Uterus (tissue), 3 donors: ENCODE measurements at regions not wholly inside any gene's neighbourhood (a gene's known extent, or its start where the extent isn't known, plus 50 kb on each side); places are given as distances from the start of the nearest gene placed in this dataset.

Experiments used
- DNase-seq, 2 donors: peaks; one replicate each; pipeline ENCODE4 v3.0.0-alpha.2; 2019 to 2020
- H3K27ac ChIP-seq, 2 donors: fragments of 200-600 bp; sonication (generic); 1 replicate in 1 of 2; 2 replicates in 1 of 2; pipeline ENCODE4 v1.5.1; 2016 to 2018
- H3K27me3 ChIP-seq, 2 donors: fragments of 200-600 bp; sonication (generic); one replicate each; pipeline ENCODE4 v1.5.1; 2018 to 2019; ENCODE audit warnings: control low read depth in 1 of 2
- H3K36me3 ChIP-seq, 2 donors: fragments of 200-600 bp; sonication (generic); one replicate each; pipeline ENCODE4 v1.5.1; 2019; ENCODE audit warnings: control low read depth in 1 of 2
- H3K4me1 ChIP-seq, 2 donors: fragments of 200-600 bp; sonication (generic); one replicate each; pipeline ENCODE4 v1.5.1; 2018 to 2019; ENCODE audit warnings: control low read depth in 1 of 2
- H3K4me3 ChIP-seq, 2 donors: fragments of 200-600 bp; sonication (generic); 1 replicate in 1 of 2; 2 replicates in 1 of 2; pipeline ENCODE4 v1.5.1; 2018 to 2019; ENCODE audit warnings: mild to moderate bottlenecking in 1 of 2
- H3K9me3 ChIP-seq, 2 donors: fragments of 200-600 bp; sonication (generic); one replicate each; pipeline ENCODE4 v1.5.1; 2019; ENCODE audit warnings: control low read depth in 1 of 2
- CTCF ChIP-seq, 4 experiments: fragments of 200-600 bp in 2 of 4; fragments of 450-650 bp in 2 of 4; sonication (generic) in 2 of 4; IDR thresholded peaks; one replicate each; pipeline ENCODE4 v1.5.1; 2016 to 2019; ENCODE audit warnings: antibody characterized with exemption in 4 of 4, mild to moderate bottlenecking in 2 of 4, moderate library complexity in 1 of 4
- POLR2A ChIP-seq, 2 donors: fragments of 450-650 bp; IDR thresholded peaks; one replicate each; pipeline ENCODE4 v1.6.1; 2016; ENCODE audit warnings: antibody characterized with exemption in 2 of 2, mild to moderate bottlenecking in 1 of 2, moderate library complexity in 1 of 2
- intact Hi-C: fragments of 100-400 bp; cut with DNase I; formaldehyde crosslinking; loops from one replicate; pipeline ENCODE4 v1.15.1; 2023; ENCODE audit warnings: low total_unique reads
- donor health status: DM: yes; HTN: yes; CAD: no.

- no peaks in the 10 kb centered on the region for H3K36me3 ChIP-seq
- intact Hi-C loops: no loop called here
- H3K4me1 ChIP-seq: no peaks in the 10 kb centered on the region
- H3K4me3 ChIP-seq: no peak overlapping the region
- no peaks in the 10 kb centered on the region for H3K27me3 ChIP-seq
- no peak overlapping the region for H3K27ac ChIP-seq
- H3K9me3 ChIP-seq: no peaks in the 10 kb centered on the region
- TF ChIP-seq CTCF (IDR thresholded peaks at IDR 0.05): no peak
- no peak for TF ChIP-seq POLR2A (IDR thresholded peaks at IDR 0.05)
- no peak for DNase-seq
These were observed 172.8 kb upstream of the RASA1 start for GRCh38 chr5:87094833-87095232.

- no peaks in the 10 kb centered on the region for H3K9me3 ChIP-seq
- no peaks in the 10 kb centered on the region for H3K27me3 ChIP-seq
- DNase-seq: no peak
- no peak overlapping the region for H3K4me3 ChIP-seq
- H3K4me1 ChIP-seq: no peaks in the 10 kb centered on the region
- H3K36me3 ChIP-seq: no peaks in the 10 kb centered on the region
- intact Hi-C loops: no loop called here
- TF ChIP-seq CTCF (IDR thresholded peaks at IDR 0.05) (no peak), POLR2A (IDR thresholded peaks at IDR 0.05) (no peak)
- H3K27ac ChIP-seq: no peak overlapping the region
These were observed 171.9 kb upstream of the RASA1 start for GRCh38 chr5:87095787-87096186.

DNA sequence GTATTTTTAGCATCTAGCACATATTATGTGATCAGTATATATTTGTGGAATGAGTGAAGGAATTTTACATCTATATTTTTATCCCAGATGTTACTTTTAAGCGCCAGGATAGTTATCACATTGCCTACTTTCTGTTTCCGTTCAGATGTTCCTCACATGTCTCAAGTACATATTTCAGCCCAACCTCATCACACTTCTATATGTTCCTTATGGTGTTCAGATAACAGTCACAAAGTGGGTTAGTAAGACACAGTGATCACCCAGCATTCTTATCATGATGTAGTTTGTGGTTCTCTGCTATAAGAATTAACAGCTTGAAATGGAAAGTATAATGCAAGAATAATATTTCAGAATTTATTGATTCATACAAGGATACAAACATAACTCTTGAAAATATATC is 170.0 kb upstream of the RASA1 start:
- Histone ChIP-seq H3K4me3 (no peak overlapping the region), H3K4me1 (no peaks in the 10 kb centered on the region), H3K27me3 (no peaks in the 10 kb centered on the region), H3K36me3 (no peaks in the 10 kb centered on the region), H3K27ac (no peak overlapping the region), H3K9me3 (no peaks in the 10 kb centered on the region)
- intact Hi-C loops: no loop called here
- DNase-seq: no peak
- TF ChIP-seq CTCF (IDR thresholded peaks at IDR 0.05): no peak
- TF ChIP-seq POLR2A (IDR thresholded peaks at IDR 0.05): no peak

GRCh38 chr5:87099291-87099839 is 168.3 kb upstream of the RASA1 start:
- no peak for DNase-seq
- no peak overlapping the region for H3K4me3 ChIP-seq
- no peaks in the 10 kb centered on the region for H3K27me3 ChIP-seq
- H3K4me1 ChIP-seq: no peaks in the 10 kb centered on the region
- H3K27ac ChIP-seq: no peak overlapping the region
- H3K9me3 ChIP-seq: no peaks in the 10 kb centered on the region
- peaks cover 0 to under 1% of the 10 kb centered on the region in 2 donors for H3K36me3 ChIP-seq
- intact Hi-C loops: no loop called here
- TF ChIP-seq POLR2A (IDR thresholded peaks at IDR 0.05) (no peak), CTCF (IDR thresholded peaks at IDR 0.05) (no peak)

DNA sequence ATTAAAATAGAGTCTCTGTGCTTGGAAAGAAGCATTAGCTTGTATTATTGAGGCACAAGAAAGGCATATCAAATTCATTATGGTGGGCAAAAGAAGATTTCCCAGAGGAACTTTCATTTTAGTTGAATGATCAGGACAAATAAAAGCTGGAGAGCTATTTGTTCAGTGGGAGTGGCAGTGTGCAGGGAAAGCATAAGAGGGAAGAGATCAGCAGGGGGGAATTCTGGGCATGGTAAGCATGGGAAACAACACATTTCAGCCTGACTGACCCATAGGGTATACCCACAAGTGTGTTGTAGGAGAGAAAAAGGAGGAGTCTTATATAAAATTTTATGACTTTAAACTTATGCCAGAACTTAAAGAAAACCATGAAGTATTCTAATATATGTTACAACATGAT is 167.7 kb upstream of the RASA1 start:
- Histone ChIP-seq H3K9me3 (no peaks in the 10 kb centered on the region), H3K4me3 (no peak overlapping the region), H3K36me3 (peaks cover 0 to 2% of the 10 kb centered on the region in 2 donors), H3K27ac (no peak overlapping the region), H3K27me3 (no peaks in the 10 kb centered on the region), H3K4me1 (no peaks in the 10 kb centered on the region)
- TF ChIP-seq POLR2A (IDR thresholded peaks at IDR 0.05) (no peak), CTCF (IDR thresholded peaks at IDR 0.05) (no peak)
- no peak for DNase-seq
- intact Hi-C loops: no loop called here
